ENCODE measurements at regions not wholly inside any gene's neighbourhood (a gene's known extent, or its start where the extent isn't known, plus 50 kb on each side); places are given as distances from the start of the nearest gene placed in this dataset.

DNA sequence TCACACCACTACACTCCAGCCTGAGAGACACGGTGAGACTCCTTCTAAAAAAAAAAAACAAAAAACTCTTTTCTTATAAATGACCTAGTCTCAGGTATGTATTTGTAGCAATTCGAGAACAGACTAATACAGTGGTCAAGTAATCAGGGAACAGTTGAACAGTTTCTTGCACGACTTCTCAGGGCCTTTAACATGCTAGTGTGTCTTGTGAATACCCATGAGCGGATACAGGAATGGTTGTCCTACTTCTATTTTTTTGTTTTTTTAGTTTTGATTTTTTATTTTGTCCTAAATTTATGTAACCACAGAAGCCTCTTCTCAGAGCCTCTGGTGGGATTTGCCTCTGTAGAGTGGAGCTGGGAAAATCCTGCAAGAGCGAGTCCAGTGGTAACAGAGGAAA, 71.0 kb upstream of the NANOS1 start:
- no peak for TF ChIP-seq EZH2 (IDR thresholded peaks at IDR 0.05; ENCODE audit: low read length)
- TF ChIP-seq, protein P1, sequence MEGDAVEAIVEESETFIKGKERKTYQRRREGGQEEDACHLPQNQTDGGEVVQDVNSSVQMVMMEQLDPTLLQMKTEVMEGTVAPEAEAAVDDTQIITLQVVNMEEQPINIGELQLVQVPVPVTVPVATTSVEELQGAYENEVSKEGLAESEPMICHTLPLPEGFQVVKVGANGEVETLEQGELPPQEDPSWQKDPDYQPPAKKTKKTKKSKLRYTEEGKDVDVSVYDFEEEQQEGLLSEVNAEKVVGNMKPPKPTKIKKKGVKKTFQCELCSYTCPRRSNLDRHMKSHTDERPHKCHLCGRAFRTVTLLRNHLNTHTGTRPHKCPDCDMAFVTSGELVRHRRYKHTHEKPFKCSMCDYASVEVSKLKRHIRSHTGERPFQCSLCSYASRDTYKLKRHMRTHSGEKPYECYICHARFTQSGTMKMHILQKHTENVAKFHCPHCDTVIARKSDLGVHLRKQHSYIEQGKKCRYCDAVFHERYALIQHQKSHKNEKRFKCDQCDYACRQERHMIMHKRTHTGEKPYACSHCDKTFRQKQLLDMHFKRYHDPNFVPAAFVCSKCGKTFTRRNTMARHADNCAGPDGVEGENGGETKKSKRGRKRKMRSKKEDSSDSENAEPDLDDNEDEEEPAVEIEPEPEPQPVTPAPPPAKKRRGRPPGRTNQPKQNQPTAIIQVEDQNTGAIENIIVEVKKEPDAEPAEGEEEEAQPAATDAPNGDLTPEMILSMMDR (optimal IDR thresholded peaks at IDR 0.05 in 1 of 3, IDR thresholded peaks at IDR 0.05 in 1 of 3, conservative IDR thresholded peaks at IDR 0.05 in 1 of 3; ENCODE audit: extremely low read depth in 1 of 3, insufficient read depth in 2 of 3, low read length in 3 of 3) = no peak

Data from keratinocyte (primary cell).